ENCODE measurements at regions not wholly inside any gene's neighbourhood (a gene's known extent, or its start where the extent isn't known, plus 50 kb on each side); places are given as distances from the start of the nearest gene placed in this dataset.

DNA sequence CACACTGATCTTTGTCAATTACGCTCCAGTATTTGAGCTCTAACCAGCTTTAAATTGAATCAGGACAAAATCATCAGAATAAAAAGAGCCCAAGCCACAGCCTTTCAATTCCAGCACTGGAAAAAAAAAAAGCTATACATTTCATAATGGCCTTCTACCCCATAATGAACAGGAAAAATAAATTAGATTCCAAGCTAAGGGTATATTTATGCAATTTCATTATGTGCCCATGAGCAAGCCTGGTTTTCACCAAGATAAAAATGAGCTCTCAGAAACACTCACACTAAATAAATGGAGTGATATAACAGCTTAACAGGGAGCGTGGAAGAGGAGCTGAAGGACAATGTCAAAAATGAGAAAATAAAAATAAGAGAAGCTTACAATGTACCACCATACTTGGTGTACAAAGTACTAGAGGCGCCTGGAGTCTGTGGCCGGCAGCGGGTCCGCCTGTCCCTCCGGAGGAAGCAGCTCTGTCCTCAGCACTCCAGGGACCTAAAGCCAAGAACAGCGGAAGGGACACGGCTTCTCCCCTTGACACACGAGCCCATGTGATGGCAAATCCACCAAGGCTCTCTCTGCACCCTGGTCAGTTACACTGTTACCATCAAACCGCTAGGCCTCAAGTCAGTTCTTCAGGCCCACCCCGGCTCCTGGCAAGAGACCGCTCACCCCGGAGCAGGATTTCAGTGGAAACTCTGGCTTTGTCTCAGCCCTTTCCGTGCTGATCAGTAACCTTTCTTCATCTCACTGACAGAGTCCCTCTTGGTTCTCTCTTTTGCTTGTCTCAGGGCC lies 69.6 kb downstream of the RBFOX3 start:
- ATAC-seq (no peak), DNase-seq (ENCODE audit: low read depth, low spot score) (no peak)
- no peak for TF ChIP-seq SIN3A (IDR thresholded peaks at IDR 0.05; ENCODE audit: low read depth)
- no peak for TF ChIP-seq YY1 (IDR thresholded peaks at IDR 0.05; ENCODE audit: extremely low read depth, insufficient replicate concordance, low read depth, low read length)
- no peak for TF ChIP-seq FOSL1 (IDR thresholded peaks at IDR 0.05; ENCODE audit: low read depth)
- no peak for TF ChIP-seq CEBPB (IDR thresholded peaks at IDR 0.05; ENCODE audit: low read depth)
- TF ChIP-seq, protein P1, sequence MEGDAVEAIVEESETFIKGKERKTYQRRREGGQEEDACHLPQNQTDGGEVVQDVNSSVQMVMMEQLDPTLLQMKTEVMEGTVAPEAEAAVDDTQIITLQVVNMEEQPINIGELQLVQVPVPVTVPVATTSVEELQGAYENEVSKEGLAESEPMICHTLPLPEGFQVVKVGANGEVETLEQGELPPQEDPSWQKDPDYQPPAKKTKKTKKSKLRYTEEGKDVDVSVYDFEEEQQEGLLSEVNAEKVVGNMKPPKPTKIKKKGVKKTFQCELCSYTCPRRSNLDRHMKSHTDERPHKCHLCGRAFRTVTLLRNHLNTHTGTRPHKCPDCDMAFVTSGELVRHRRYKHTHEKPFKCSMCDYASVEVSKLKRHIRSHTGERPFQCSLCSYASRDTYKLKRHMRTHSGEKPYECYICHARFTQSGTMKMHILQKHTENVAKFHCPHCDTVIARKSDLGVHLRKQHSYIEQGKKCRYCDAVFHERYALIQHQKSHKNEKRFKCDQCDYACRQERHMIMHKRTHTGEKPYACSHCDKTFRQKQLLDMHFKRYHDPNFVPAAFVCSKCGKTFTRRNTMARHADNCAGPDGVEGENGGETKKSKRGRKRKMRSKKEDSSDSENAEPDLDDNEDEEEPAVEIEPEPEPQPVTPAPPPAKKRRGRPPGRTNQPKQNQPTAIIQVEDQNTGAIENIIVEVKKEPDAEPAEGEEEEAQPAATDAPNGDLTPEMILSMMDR (IDR thresholded peaks at IDR 0.05 in 2 of 3, conservative IDR thresholded peaks at IDR 0.05 in 1 of 3; ENCODE audit: borderline replicate concordance in 1 of 3, insufficient read depth in 1 of 3, low read depth in 2 of 3, low read length in 2 of 3) = no peak
- TF ChIP-seq ATF3 (IDR thresholded peaks at IDR 0.05) = no peak
- TF ChIP-seq SRF (IDR thresholded peaks at IDR 0.05; ENCODE audit: low read depth) = no peak
- TF ChIP-seq SP1 (IDR thresholded peaks at IDR 0.05; ENCODE audit: low read depth) = no peak
- TF ChIP-seq TCF7L2 (IDR thresholded peaks at IDR 0.05; ENCODE audit: borderline replicate concordance, extremely low read depth, insufficient read depth, insufficient read length) = no peak
- TF ChIP-seq, protein P2, sequence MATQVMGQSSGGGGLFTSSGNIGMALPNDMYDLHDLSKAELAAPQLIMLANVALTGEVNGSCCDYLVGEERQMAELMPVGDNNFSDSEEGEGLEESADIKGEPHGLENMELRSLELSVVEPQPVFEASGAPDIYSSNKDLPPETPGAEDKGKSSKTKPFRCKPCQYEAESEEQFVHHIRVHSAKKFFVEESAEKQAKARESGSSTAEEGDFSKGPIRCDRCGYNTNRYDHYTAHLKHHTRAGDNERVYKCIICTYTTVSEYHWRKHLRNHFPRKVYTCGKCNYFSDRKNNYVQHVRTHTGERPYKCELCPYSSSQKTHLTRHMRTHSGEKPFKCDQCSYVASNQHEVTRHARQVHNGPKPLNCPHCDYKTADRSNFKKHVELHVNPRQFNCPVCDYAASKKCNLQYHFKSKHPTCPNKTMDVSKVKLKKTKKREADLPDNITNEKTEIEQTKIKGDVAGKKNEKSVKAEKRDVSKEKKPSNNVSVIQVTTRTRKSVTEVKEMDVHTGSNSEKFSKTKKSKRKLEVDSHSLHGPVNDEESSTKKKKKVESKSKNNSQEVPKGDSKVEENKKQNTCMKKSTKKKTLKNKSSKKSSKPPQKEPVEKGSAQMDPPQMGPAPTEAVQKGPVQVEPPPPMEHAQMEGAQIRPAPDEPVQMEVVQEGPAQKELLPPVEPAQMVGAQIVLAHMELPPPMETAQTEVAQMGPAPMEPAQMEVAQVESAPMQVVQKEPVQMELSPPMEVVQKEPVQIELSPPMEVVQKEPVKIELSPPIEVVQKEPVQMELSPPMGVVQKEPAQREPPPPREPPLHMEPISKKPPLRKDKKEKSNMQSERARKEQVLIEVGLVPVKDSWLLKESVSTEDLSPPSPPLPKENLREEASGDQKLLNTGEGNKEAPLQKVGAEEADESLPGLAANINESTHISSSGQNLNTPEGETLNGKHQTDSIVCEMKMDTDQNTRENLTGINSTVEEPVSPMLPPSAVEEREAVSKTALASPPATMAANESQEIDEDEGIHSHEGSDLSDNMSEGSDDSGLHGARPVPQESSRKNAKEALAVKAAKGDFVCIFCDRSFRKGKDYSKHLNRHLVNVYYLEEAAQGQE (IDR thresholded peaks at IDR 0.05; ENCODE audit: low read depth) = no peak
- no peak for TF ChIP-seq ZFX (IDR thresholded peaks at IDR 0.05)
- Histone ChIP-seq H3K36me3 (ENCODE audit: control insufficient read depth in 1 of 2, insufficient read depth in 2 of 2, low read length in 2 of 2) (no peaks in the 10 kb centered on the region), H3K9me2 (ENCODE audit: insufficient read depth) (no peaks in the 10 kb centered on the region), H3K27ac (ENCODE audit: low read depth, low read length) (no peak overlapping the region), H3K4me2 (ENCODE audit: low read length) (no peak overlapping the region), H4K20me1 (ENCODE audit: insufficient read depth) (no peaks in the 10 kb centered on the region), H3K79me2 (ENCODE audit: insufficient read depth, low read length) (no peaks in the 10 kb centered on the region), H3K9me3 (ENCODE audit: control insufficient read depth in 1 of 2, insufficient read depth in 1 of 2, low read depth in 1 of 2, low read length in 2 of 2) (no peaks in the 10 kb centered on the region), H3K4me3 (replicated peaks in 1 of 2; ENCODE audit: low read depth in 1 of 2, low read length in 2 of 2) (no peak overlapping the region), H3K27me3 (ENCODE audit: insufficient read depth, low read length) (peaks cover 23% of the 10 kb centered on the region), H2AFZ (ENCODE audit: low read depth, low read length, poor library complexity, severe bottlenecking) (no peak overlapping the region), H3K9ac (ENCODE audit: low read length) (no peak overlapping the region), H3K4me1 (ENCODE audit: control insufficient read depth in 1 of 2, insufficient read depth in 2 of 2, low read length in 2 of 2) (no peaks in the 10 kb centered on the region)
- no TSS peak for BruUV-seq (replicated peaks)
- POLR2A ChIA-PET = interaction anchor here (1.2 kb wide), 1 partner anchor 18 kb away, joined by 3 read pairs; no protein-coding TSS in a partner anchor
- CTCF ChIA-PET = no interaction called here
- RAD21 ChIA-PET (ENCODE audit: low non-redundant PET in 1 of 2, low total read pairs in 2 of 2, uncharacterized antibody in 2 of 2, unreplicated experiment in 2 of 2) = no interaction called here
- intact Hi-C loops (cut with micrococcal nuclease) = no loop called here
